ENCODE measurements at regions not wholly inside any gene's neighbourhood (a gene's known extent, or its start where the extent isn't known, plus 50 kb on each side); places are given as distances from the start of the nearest gene placed in this dataset.

- Histone ChIP-seq H4K20me1 (ENCODE audit: insufficient read depth, low read length) (no peaks in the 10 kb centered on the region), H2AFZ (ENCODE audit: low read length) (no peak overlapping the region), H3K9me3 (replicated peaks; ENCODE audit: insufficient read depth, low read length) (no peaks in the 10 kb centered on the region), H3K36me3 (replicated peaks; ENCODE audit: insufficient read depth, low read length) (no peaks in the 10 kb centered on the region), H3K4me2 (ENCODE audit: low read depth, low read length) (no peak overlapping the region), H3F3A (ENCODE audit: insufficient read depth, low read length) (no peaks in the 10 kb centered on the region), H3K4me3 (ENCODE audit: low read length) (no peak overlapping the region), H3K27me3 (replicated peaks; ENCODE audit: insufficient read depth, low read length) (no peaks in the 10 kb centered on the region), H3K27ac (ENCODE audit: low read length) (no peak overlapping the region), H3K9ac (ENCODE audit: low read length) (no peak overlapping the region), H3K4me1 (ENCODE audit: low read length) (no peaks in the 10 kb centered on the region), H3K79me2 (ENCODE audit: low read length) (no peaks in the 10 kb centered on the region), H3K9me2 (replicated peaks; ENCODE audit: insufficient read depth, low read length) (no peaks in the 10 kb centered on the region)
- no peak for DNase-seq
- TF ChIP-seq EZH2 (optimal IDR thresholded peaks at IDR 0.05; ENCODE audit: low read depth, low read length), result no peak
- no peak for TF ChIP-seq CTCF (IDR thresholded peaks at IDR 0.05; ENCODE audit: low read length)
These were observed 54.4 kb upstream of the RNF24 start for GRCh38 chr20:4069751-4070150.

GRCh38 chr20:4068708-4069107 is 53.4 kb upstream of the RNF24 start:
- no peaks in the 10 kb centered on the region for H4K20me1 ChIP-seq (ENCODE audit: insufficient read depth, low read length)
- no peak overlapping the region for H3K4me2 ChIP-seq (ENCODE audit: low read depth, low read length)
- H3K4me1 ChIP-seq (ENCODE audit: low read length), result no peaks in the 10 kb centered on the region
- no peak overlapping the region for H2AFZ ChIP-seq (ENCODE audit: low read length)
- H3K9me3 ChIP-seq (replicated peaks; ENCODE audit: insufficient read depth, low read length), result no peaks in the 10 kb centered on the region
- no peaks in the 10 kb centered on the region for H3K9me2 ChIP-seq (replicated peaks; ENCODE audit: insufficient read depth, low read length)
- H3K4me3 ChIP-seq (ENCODE audit: low read length), result no peak overlapping the region
- H3K27ac ChIP-seq (ENCODE audit: low read length), result no peak overlapping the region
- no peaks in the 10 kb centered on the region for H3K36me3 ChIP-seq (replicated peaks; ENCODE audit: insufficient read depth, low read length)
- no peak for DNase-seq
- no peaks in the 10 kb centered on the region for H3F3A ChIP-seq (ENCODE audit: insufficient read depth, low read length)
- no peak overlapping the region for H3K9ac ChIP-seq (ENCODE audit: low read length)
- no peak for TF ChIP-seq EZH2 (optimal IDR thresholded peaks at IDR 0.05; ENCODE audit: low read depth, low read length)
- no peak for TF ChIP-seq CTCF (IDR thresholded peaks at IDR 0.05; ENCODE audit: low read length)
- TF ChIP-seq EZH2phosphoT487 (IDR thresholded peaks at IDR 0.05; ENCODE audit: low read length), result no peak
- no peaks in the 10 kb centered on the region for H3K79me2 ChIP-seq (ENCODE audit: low read length)
- no peaks in the 10 kb centered on the region for H3K27me3 ChIP-seq (replicated peaks; ENCODE audit: insufficient read depth, low read length)

GRCh38 chr20:4067600-4068261 is 52.4 kb upstream of the RNF24 start:
- no peaks in the 10 kb centered on the region for H3K9me3 ChIP-seq (replicated peaks; ENCODE audit: insufficient read depth, low read length)
- H4K20me1 ChIP-seq (ENCODE audit: insufficient read depth, low read length), result no peaks in the 10 kb centered on the region
- no peak overlapping the region for H3K4me2 ChIP-seq (ENCODE audit: low read depth, low read length)
- no peak for TF ChIP-seq CTCF (IDR thresholded peaks at IDR 0.05; ENCODE audit: low read length)
- no peak for TF ChIP-seq EZH2 (optimal IDR thresholded peaks at IDR 0.05; ENCODE audit: low read depth, low read length)
- no peak for TF ChIP-seq EZH2phosphoT487 (IDR thresholded peaks at IDR 0.05; ENCODE audit: low read length)
- no peak overlapping the region for H3K9ac ChIP-seq (ENCODE audit: low read length)
- H3K4me1 ChIP-seq (ENCODE audit: low read length), result 0 out of 2 replicates have a peak, but pooled peaks cover under 1% of the 10 kb centered on the region
- no peak overlapping the region for H3K27ac ChIP-seq (ENCODE audit: low read length)
- no peak for DNase-seq
- H3F3A ChIP-seq (ENCODE audit: insufficient read depth, low read length), result no peaks in the 10 kb centered on the region
- H3K4me3 ChIP-seq (ENCODE audit: low read length), result no peak overlapping the region
- H3K27me3 ChIP-seq (replicated peaks; ENCODE audit: insufficient read depth, low read length), result no peaks in the 10 kb centered on the region
- H3K9me2 ChIP-seq (replicated peaks; ENCODE audit: insufficient read depth, low read length), result no peaks in the 10 kb centered on the region
- H3K36me3 ChIP-seq (replicated peaks; ENCODE audit: insufficient read depth, low read length), result no peaks in the 10 kb centered on the region
- no peaks in the 10 kb centered on the region for H3K79me2 ChIP-seq (ENCODE audit: low read length)
- H2AFZ ChIP-seq (ENCODE audit: low read length), result no peak overlapping the region

Measured in MM.1S (cell line).